ENCODE measurements at regions not wholly inside any gene's neighbourhood (a gene's known extent, or its start where the extent isn't known, plus 50 kb on each side); places are given as distances from the start of the nearest gene placed in this dataset.

GRCh38 chr10:107341281-107341680 is 176.8 kb upstream of the SORCS1 start (continued):
- TF ChIP-seq E2F6 (IDR thresholded peaks at IDR 0.05): no peak
- no peak for TF ChIP-seq NRF1 (IDR thresholded peaks at IDR 0.05; ENCODE audit: low read depth, low read length)
- TF ChIP-seq GABPA (IDR thresholded peaks at IDR 0.05; ENCODE audit: borderline replicate concordance, insufficient read depth, low read length): no peak
- TF ChIP-seq SRF (IDR thresholded peaks at IDR 0.05; ENCODE audit: low read depth, low read length): no peak
- no peak for TF ChIP-seq POLR2AphosphoS5 (IDR thresholded peaks at IDR 0.05; ENCODE audit: low read depth, low read length)
- no peak for TF ChIP-seq BCL11A (IDR thresholded peaks at IDR 0.05; ENCODE audit: low read depth in 2 of 2, low read length in 2 of 2)
- TF ChIP-seq TCF12 (IDR thresholded peaks at IDR 0.05; ENCODE audit: low read depth, low read length): no peak
